ENCODE measurements at regions not wholly inside any gene's neighbourhood (a gene's known extent, or its start where the extent isn't known, plus 50 kb on each side); places are given as distances from the start of the nearest gene placed in this dataset.

- H3K27me3 ChIP-seq, result no peaks in the 10 kb centered on the region
- H3K4me1 ChIP-seq (ENCODE audit: insufficient read depth), result no peaks in the 10 kb centered on the region
- H3K4me3 ChIP-seq, result no peak overlapping the region
- DNase-seq, result no peak
- TF ChIP-seq POLR2A (IDR thresholded peaks at IDR 0.05) (no peak), EP300 (IDR thresholded peaks at IDR 0.05) (no peak), CTCF (IDR thresholded peaks at IDR 0.05) (no peak)
- H3K9me3 ChIP-seq, result no peaks in the 10 kb centered on the region
- intact Hi-C loops (cut with DNase I), result no loop called here
- WGBS, 3 donors, result 38 to 64% (median 48%) methylated on average over 5 of the region's 5 CpGs
- no peak overlapping the region for H3K27ac ChIP-seq
- no peaks in the 10 kb centered on the region for H3K36me3 ChIP-seq
These were observed 149.6 kb upstream of the TCERG1L start for GRCh38 chr10:131461093-131461492.

- intact Hi-C loops (cut with DNase I), result no loop called here
- Histone ChIP-seq H3K36me3 (no peaks in the 10 kb centered on the region), H3K27ac (no peak overlapping the region), H3K4me1 (ENCODE audit: insufficient read depth) (no peaks in the 10 kb centered on the region), H3K27me3 (no peaks in the 10 kb centered on the region), H3K4me3 (no peak overlapping the region), H3K9me3 (no peaks in the 10 kb centered on the region)
- WGBS, 3 donors, result 65 to 88% (median 85%) methylated on average over 5 of the region's 5 CpGs
- no peak for TF ChIP-seq EP300 (IDR thresholded peaks at IDR 0.05)
- DNase-seq, result no peak
These were observed 153.3 kb upstream of the TCERG1L start for GRCh38 chr10:131464789-131465188.

- no peaks in the 10 kb centered on the region for H3K4me1 ChIP-seq (ENCODE audit: insufficient read depth)
- H3K27me3 ChIP-seq, result no peaks in the 10 kb centered on the region
- DNase-seq, result no peak
- intact Hi-C loops (cut with DNase I), result no loop called here
- no peak overlapping the region for H3K4me3 ChIP-seq
- no peak for TF ChIP-seq EP300 (IDR thresholded peaks at IDR 0.05)
- TF ChIP-seq CTCF (IDR thresholded peaks at IDR 0.05), result no peak
- TF ChIP-seq POLR2A (IDR thresholded peaks at IDR 0.05), result no peak
- no peaks in the 10 kb centered on the region for H3K9me3 ChIP-seq
- no peak overlapping the region for H3K27ac ChIP-seq
- no peaks in the 10 kb centered on the region for H3K36me3 ChIP-seq
- WGBS, 3 donors, result 48 to 72% (median 62%) methylated on average over 2 of the region's 2 CpGs
These were observed 158.0 kb upstream of the TCERG1L start for GRCh38 chr10:131469551-131469950.

GRCh38 chr10:131473645-131474044 lies 162.1 kb upstream of the TCERG1L start:
- Histone ChIP-seq H3K4me3 (no peak overlapping the region), H3K9me3 (no peaks in the 10 kb centered on the region), H3K27ac (no peak overlapping the region), H3K36me3 (no peaks in the 10 kb centered on the region), H3K27me3 (no peaks in the 10 kb centered on the region), H3K4me1 (ENCODE audit: insufficient read depth) (no peaks in the 10 kb centered on the region)
- TF ChIP-seq POLR2A (IDR thresholded peaks at IDR 0.05) (no peak), EP300 (IDR thresholded peaks at IDR 0.05) (no peak), CTCF (IDR thresholded peaks at IDR 0.05) (no peak)
- intact Hi-C loops (cut with DNase I), result loop anchor here in 1 of 4 donors (10.0 kb wide), 1 partner anchor 159 kb away; the partner anchor contains the start of gene TCERG1L
- WGBS, 3 donors, result 87 to 92% (median 88%) methylated on average over 9 to 10 of the region's 10 CpGs
- DNase-seq, result no peak

GRCh38 chr10:131474416-131474815 lies 162.9 kb upstream of the TCERG1L start:
- Histone ChIP-seq H3K4me1 (ENCODE audit: insufficient read depth) (no peaks in the 10 kb centered on the region), H3K9me3 (no peaks in the 10 kb centered on the region), H3K4me3 (no peak overlapping the region), H3K27me3 (no peaks in the 10 kb centered on the region), H3K36me3 (no peaks in the 10 kb centered on the region), H3K27ac (no peak overlapping the region)
- intact Hi-C loops (cut with DNase I), result loop anchor here in 1 of 4 donors (10.0 kb wide), 1 partner anchor 160 kb away; the partner anchor contains the start of gene TCERG1L
- TF ChIP-seq CTCF (IDR thresholded peaks at IDR 0.05), result no peak
- TF ChIP-seq EP300 (IDR thresholded peaks at IDR 0.05), result no peak
- no peak for TF ChIP-seq POLR2A (IDR thresholded peaks at IDR 0.05)
- WGBS, 3 donors, result 80 to 87% (median 83%) methylated on average over 6 of the region's 6 CpGs
- no peak for DNase-seq
